DMS153 treated with DMSO at 0.1 percent for 48 hours (cell line): ENCODE measurements at regions not wholly inside any gene's neighbourhood (a gene's known extent, or its start where the extent isn't known, plus 50 kb on each side); places are given as distances from the start of the nearest gene placed in this dataset.
"Not testable (repeated sequence)": the region's sequence is repeated elsewhere in the genome, so short reads cannot be mapped to it uniquely, and the experiment has no call there.

Experiments used
- DNase-seq: peaks from one replicate; lab custom pipeline; 2025; ENCODE audit not compliant: unreplicated experiment; lab: John Stamatoyannopoulos, UW

- DNase-seq = no peak
These were observed 398.1 kb upstream of the TNRC6C start for GRCh38 chr17:77560381-77560780.

GRCh38 chr17:77560841-77561240, 397.7 kb upstream of the TNRC6C start:
- no peak for DNase-seq

DNA sequence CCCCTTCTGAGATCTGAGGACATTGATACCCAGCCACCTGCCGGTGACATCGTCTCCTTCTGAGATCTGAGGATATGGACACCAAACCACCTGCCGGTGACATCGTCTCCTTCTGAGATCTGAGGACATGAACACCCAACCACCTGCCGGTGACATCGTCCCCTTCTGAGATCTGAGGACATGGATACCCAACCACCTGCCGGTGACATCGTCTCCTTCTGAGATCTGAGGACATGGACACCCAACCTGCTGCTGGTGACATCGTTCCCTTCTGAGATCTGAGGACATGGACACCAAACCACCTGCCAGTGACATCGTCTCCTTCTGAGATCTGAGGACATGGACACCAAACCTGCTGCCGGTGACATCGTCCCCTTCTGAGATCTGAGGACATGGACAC, 396.1 kb upstream of the TNRC6C start:
- DNase-seq = not testable (repeated sequence)

DNA sequence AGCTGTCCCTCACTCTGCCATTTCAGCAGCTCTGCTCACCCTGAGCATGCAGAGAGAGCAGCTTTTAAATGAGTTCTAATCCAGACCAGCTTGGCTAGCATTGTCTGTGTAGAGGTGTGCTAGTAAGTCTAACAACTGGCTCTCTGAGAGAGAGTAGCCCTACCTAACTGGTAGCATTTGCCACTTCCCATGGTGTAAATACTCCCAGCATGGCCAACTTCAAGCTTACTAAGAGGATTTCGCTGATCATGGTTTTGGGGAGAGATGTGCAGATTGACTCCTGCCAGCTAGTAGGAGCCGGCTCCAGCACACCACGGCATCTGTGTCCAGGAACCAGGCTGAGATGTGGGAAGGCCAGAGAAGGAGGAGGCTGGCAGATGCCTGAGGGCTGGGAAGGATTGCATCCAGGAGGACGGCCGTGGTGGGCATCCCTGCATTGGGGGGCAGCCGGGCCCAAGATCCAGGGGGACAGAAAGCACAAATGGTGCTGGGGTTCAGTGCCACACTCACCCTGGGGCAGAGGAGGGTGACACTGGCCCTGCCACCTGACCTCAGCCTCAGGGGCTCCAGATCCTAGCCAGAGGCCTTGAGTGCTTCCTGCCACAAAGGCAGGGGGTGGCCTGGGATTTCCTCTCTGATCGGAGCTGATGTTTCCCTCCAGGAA, 394.9 kb upstream of the TNRC6C start:
- no peak for DNase-seq

DNA sequence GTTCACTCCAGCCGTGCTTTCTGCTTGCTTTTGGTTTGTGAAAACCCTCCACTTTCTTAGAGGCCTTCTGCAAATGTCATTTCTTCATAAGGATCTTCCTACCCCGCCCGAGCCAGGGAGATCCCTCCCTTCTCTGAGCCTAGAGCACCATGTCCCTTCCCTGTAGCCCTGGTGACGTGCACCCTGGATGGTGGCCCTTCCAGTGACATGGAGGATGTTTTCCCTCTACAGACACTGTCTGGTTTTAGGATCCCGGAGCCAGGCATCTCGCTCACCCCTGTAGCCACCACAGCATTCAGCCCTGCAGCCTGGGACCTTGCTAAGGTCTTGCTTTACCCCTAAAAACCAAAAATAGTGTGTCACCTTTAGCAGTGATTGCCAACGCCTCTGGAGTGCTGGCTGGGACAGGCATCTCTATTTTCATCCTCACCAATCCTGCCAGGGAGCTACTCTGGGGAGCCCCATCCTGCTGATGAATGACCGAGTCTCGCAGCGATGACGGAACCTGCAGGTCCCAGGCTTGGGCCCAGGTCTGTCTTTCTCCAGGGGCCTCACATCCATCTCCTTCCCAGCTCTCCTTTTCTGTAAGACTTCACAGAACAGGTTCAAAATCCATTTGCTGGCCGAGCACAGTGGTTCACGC, 394.1 kb upstream of the TNRC6C start:
- no peak for DNase-seq

DNA sequence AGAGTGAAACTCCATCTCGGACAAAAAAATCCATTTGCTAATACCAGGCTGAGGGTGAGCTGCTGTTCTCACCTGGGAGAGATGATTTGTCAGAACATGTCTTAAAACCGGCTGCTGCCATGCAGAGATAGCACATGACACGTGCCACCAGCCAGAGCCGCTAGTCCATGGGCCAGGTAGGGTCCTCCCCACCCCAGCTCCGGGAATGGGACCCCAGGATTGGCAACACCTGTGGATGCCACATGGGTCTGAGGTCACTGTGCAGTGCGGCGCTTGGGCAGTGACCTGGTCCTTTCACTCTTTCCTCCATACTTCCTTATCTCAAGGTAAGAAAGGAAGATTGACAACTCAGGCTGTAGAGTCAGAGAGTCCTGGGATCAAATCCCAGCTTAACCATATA, 393.3 kb upstream of the TNRC6C start:
- DNase-seq = no peak

DNA sequence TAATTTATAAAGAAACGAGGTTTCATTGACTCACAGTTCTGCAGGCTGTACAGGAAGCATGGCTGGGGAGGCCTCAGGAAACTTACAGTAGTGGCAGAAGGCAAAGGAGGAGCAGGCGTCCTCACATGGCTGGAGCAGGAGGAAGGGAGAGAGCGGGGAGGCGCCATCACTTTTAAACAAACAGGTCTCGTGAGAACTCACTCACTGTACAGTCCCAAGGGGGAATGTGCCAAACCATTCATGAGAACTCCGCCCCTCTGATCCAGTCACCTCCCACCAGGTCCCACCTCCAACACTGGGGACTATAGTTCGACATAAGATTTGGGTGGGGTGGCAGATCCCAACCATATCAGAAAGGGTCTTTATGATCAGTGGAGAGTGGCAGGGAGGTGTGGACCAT, 392.4 kb upstream of the TNRC6C start:
- DNase-seq = no peak

GRCh38 chr17:77566566-77567138, 391.9 kb upstream of the TNRC6C start:
- no peak for DNase-seq

DNA sequence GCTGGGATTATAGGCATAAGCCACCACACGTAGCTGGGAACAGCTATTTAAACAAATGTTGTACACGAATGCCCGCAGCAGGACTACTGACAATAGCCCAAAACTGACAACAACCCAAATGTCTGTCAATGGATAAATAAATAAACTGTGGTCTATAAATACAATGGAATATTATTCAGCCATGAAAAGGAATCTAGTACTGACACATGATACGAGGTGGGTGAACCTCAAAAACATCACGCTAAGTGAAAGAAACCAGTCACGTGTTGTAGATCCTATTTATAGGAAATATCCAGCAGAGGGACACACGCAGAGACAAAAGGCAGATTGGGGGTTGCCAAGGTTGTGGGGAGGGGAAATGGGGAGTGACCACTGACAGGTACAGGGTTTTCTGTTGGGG, 390.0 kb upstream of the TNRC6C start:
- no peak for DNase-seq

DNA sequence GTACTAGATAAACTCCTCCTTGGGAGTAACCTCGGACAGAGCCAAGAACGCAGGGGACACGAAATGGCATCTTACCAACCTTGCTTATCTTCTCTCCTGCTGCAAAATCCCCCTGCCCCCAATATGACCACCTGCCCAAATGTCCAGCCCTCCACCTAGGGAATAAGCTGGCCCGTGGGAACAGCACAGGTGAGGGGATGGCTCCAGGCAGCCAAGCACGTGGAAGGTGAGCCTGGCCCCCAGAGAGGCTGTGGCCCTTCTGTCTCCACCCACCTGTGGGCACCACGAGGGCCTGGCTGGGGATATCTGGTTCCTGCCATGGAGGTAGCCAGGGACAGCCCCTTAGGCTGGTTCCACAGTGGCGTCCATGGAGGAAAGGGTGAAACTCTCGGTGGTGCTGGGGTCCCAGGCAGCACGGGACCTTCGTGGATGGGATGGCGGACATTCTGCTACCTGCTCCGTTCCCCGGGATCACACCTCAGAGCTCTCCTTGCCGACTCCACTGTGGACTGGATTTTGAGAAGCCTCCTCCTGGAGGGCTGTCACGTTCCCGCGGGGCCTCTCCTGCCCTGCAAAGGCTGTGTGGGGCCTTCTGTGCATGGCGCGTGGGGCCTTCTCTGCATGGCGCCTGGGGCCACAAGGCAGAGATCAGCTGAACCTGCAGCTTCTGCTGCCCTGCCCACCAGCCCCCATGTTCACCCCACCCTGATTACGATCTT, 388.5 kb upstream of the TNRC6C start:
- no peak for DNase-seq

GRCh38 chr17:77570565-77570898, 388.0 kb upstream of the TNRC6C start:
- no peak for DNase-seq

DNA sequence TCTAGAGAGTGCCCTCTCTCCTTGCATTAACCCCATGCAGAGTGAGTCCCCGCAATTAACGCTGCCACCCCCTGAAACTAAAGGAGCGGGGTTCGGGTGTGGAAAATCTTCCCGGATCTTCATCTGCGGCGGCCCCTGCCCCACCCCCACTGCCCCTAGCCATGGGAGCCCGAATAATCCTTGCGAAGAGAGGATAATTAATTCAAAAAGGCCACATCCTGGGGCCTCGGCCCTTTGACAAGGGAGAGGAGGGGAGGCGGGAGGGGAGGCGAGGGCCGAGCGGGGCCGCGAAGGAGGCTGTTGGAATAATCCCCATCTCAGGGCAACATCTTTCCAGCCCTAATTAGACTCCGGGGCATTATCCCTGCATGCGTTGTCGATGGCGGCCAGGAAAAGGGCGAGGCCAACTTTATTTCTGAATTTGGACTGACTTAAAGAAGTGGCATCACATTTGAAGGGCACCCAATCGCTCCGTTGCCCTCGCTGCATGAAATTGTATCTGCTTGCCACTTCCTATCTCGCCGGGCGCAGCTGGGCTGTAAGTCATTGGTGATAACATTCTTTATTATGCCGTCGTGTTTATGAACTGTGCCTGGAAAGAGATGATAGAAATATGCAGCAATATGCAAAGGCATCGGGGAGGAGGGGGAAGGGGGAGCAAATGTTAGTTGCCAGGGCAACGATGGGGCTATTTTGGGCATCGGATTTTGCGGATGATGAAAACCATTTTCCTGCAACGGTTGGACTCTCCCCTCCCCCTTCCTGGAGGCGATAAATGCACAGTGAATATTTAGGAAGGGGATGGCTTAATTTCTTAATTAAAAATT, 387.1 kb upstream of the TNRC6C start:
- DNase-seq = no peak

DNA sequence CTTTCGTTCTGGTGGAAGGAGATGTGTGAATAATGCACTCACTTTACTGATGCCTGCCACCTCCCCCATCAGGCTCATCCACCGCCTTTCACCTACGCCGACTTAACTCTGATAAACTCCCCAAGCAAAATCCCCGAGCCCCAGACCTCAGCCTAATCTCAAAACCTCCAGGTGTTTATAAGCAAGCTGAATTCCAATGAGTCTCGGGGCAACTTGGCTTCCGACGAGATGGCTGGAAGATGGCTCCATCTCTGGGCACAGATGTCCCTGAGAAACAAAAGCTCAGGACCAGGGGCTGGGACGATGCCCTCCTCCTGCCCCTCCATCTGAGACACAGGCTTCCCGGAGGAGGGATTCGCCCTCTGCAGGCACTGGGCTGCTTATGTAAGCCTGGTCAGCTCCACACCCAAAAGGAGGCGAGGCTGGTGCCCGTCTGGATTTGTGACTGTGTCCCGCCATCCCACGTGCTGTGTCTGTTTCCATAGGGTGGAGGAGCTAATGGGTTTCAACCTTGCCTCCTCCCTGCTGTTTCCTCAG, 386.4 kb upstream of the TNRC6C start:
- DNase-seq = no peak

DNA sequence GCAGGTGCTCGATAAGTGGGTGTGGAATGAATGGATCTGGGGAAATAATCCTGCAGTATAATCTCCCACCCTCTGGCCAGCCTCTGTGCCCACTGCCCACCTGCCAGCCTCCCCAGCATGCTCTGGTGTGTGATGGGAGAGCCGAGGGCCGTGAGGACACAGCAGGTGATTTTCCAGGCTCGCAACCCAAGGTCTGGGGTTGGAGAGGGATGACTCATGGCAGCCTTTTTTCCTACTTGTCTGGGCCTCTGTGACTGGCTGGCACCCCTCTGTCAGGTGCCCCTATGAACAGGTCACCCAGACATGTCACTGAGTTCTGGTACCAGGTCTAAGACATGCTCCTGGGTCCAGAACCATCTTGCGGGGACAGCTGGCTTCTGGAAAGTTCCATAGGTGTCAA, 385.7 kb upstream of the TNRC6C start:
- no peak for DNase-seq

DNA sequence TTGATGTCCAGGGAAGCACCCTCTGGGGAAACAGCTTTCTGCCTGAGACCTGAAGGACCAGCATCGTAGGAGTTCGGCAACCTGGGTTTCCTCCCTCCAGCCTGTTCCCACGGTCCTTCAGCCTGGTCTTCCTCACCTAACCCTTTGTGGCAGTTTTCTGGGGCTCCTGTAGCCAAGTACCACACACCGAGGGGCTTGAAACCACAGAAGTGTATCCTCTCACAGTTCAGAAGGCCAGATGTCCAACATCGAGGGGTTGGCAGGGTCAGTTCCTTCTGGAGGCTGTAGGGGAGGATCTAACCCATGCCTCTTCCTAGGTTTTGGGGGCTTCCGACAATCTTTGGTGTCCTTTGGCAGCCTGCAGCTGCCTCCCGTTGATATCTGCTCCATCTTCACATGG, 381.0 kb upstream of the TNRC6C start:
- DNase-seq = no peak

DNA sequence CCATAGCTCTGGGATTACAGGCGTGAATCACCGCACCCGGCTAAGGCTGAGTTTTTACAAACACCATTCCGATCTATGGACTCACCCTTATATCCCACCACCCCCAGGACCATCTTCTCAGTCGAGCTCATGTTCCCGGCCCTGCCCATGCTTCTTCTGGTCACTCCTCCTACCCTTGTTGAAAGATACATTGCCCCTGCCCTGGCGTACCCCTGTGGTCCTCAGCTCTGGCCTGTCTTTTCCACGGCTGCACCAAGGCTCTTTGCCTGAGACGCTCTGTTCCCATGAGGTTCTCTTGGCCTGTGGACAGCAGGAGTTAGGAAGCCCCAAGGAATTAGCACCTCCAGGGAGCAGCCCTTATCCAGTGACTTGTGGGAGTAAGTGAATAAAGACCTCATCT, 379.4 kb upstream of the TNRC6C start:
- DNase-seq = no peak

DNA sequence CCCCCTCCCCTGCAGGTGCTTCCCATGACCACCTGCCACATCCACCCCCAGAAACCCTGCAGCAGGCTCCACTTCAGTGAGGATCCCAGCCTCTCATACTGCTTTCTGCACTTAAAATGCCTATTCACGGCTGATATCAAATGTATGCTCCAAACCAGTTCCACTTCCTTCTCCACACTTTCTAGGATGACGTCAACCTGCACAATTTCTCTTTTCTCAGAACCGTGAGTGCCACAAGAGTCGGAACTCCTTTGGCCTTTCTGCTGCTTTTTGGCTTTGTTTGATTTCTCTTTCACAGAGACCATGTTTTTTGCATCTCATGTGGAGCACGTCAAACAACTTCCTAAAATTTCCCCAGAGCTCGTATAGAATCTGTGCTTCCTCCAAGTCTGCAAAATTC, 378.8 kb upstream of the TNRC6C start:
- no peak for DNase-seq

DNA sequence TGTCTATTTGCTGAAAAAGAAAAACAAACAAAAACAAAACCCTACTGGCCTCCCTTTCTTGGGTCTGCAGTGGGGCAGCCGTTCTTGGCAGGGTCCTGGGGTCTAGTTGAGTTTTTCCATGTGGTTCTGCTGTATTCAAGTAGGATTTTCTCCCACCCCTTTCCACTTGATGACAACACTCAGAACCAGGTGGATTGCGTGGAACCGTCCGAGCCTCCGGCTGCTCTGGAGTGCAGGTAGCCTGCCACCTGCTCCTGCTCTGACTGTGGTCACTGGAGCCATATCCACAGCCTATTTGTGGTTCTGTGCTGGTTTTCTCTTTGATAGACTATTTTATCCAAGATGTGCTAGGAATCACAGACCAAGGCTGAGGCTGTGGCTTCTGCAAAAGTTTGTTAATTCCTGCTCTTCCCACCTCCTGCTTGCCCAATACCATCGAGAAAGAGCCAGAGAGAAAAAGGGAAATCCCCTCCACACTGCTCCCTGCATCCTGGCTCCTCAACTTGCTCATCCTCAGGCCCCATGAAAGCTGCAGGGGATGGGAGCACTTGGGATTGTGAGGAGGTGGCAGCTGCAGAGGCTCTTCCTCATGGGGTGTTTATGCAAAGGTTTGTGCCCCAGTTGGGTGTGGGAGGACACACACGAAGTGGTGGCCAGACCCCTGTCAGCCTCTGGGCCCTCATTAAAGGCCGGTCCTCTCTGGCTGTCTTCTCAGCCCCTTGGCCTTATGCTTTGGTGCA, 377.8 kb upstream of the TNRC6C start:
- no peak for DNase-seq

GRCh38 chr17:77581480-77581879, 377.0 kb upstream of the TNRC6C start:
- no peak for DNase-seq

DNA sequence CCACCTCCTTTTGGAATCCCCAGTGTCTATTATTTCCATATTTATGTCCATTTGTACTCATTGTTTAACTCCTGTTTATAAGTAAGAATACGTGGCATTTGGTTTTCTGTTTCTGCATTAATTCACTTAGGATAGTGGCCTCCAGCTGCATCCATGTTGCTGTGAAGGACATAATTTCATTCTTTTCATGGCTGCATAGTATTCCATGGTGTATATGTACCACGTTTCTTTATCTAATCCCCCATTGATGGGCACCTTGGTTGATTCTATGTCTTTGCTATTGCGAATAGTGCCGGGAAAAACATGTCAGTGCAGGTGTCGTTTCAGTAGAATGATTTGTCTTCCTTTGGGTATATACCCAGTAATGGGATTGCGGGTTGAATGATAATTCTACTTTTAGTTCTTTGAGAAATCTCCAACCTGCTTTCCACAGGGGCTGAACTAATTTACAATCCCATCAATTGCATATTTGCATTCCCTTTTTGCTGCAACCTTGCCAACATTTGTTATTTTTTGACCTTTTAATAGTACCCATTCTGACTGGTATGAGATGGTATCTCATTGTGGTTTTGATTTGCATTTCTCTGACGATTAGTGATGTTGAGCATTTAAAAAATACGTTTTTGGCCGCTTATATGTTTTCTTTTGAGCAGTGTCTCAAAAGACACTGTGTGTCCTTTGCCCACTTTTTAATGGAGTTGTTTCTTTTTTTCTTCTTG, 373.2 kb upstream of the TNRC6C start:
- no peak for DNase-seq
